HepG2 (cell line): ENCODE measurements at regions not wholly inside any gene's neighbourhood (a gene's known extent, or its start where the extent isn't known, plus 50 kb on each side); places are given as distances from the start of the nearest gene placed in this dataset.

ENCODE experiments used
- ATAC-seq: fragments of 200-7000 bp; cut with Tn5 transposase; 3 replicates; pipeline ENCODE4 v1.9.1; 2020; ENCODE audit warnings: mild to moderate bottlenecking, moderate library complexity
- BruUV-seq: library from RNA; stranded (reverse); fragments of 400-500 nt; replicated peaks from 2 replicates; lab custom pipeline; 2021; lab: Mats Ljungman, UMichigan
- CTCF ChIA-PET: fragments of 300-600 bp; formaldehyde crosslinking; extraction: SDS; loops from one replicate; lab custom pipeline; 2021; ENCODE audit warnings: low total read pairs, inconsistent platforms, low intra/inter-chr PET ratio; lab: Yijun Ruan, JAX
- POLR2A ChIA-PET: fragments of 350-600 bp; sonication (Branson Sonifier 250); formaldehyde crosslinking; loops from one replicate; lab custom pipeline; 2020; ENCODE audit warnings: antibody characterized with exemption, inconsistent platforms; lab: Yijun Ruan, JAX
- DNase-seq: peaks from one replicate; pipeline ENCODE4 v3.0.0-alpha.2; 2015; ENCODE audit warnings: low spot score
- FAIRE-seq: peaks from 3 replicates; lab custom pipeline; 2011; peaks lifted over from hg19 to GRCh38; lab: Jason Lieb, UNC
- H2AFZ ChIP-seq: one replicate; pipeline ENCODE4 v1.6.1; 2011; ENCODE audit warnings: low read length, inconsistent platforms
- H3K27ac ChIP-seq: fragments of 300-600 bp; 3 replicates; pipeline ENCODE4 v1.8.0; 2011; ENCODE audit warnings: mixed run types, mild to moderate bottlenecking, mixed read lengths, low read length, inconsistent platforms; ENCODE audit not compliant: insufficient read depth; ENCODE audit errors: extremely low read length
- H3K27me3 ChIP-seq, 2 experiments: fragments of 200-600 bp in 1 of 2; 2 replicates in 1 of 2; 3 replicates in 1 of 2; pipeline versions ENCODE4 v1.6.0 to v1.8.0; 2011; ENCODE audit warnings: low read length in 2 of 2, mild to moderate bottlenecking in 2 of 2, moderate library complexity in 2 of 2, inconsistent platforms in 1 of 2; ENCODE audit not compliant: insufficient read depth in 2 of 2, control insufficient read depth in 1 of 2
- H3K36me3 ChIP-seq, 2 experiments: fragments of 200-600 bp in 1 of 2; replicated peaks in 1 of 2; 2 replicates in 1 of 2; 3 replicates in 1 of 2; pipeline versions ENCODE4 v1.5.1 to v1.8.0; 2011; ENCODE audit warnings: low read length in 2 of 2, inconsistent platforms in 1 of 2; ENCODE audit not compliant: insufficient read depth in 2 of 2, control insufficient read depth in 1 of 2
- H3K4me1 ChIP-seq: 2 replicates; pipeline ENCODE4 v1.5.1; 2012; ENCODE audit warnings: low read length, inconsistent platforms; ENCODE audit not compliant: insufficient read depth
- H3K4me2 ChIP-seq: 2 replicates; pipeline ENCODE4 v1.6.0; 2011; ENCODE audit warnings: low read depth, low read length, inconsistent platforms
- H3K4me3 ChIP-seq, 3 experiments: fragments of 200-600 bp in 1 of 3; sonication (generic), shearing (Covaris generic) in 1 of 3; replicated peaks in 1 of 3; 2 replicates each; pipeline ENCODE4 v1.5.1; 2011 to 2016; ENCODE audit warnings: low read length in 3 of 3, inconsistent platforms in 2 of 3, low read depth in 2 of 3, mild to moderate bottlenecking in 2 of 3, control low read depth in 1 of 3, mixed read lengths in 1 of 3; ENCODE audit not compliant: insufficient read depth in 1 of 3
- H3K79me2 ChIP-seq: one replicate; pipeline ENCODE4 v1.6.1; 2011; ENCODE audit warnings: low read length, inconsistent platforms; ENCODE audit not compliant: insufficient read depth
- H3K9ac ChIP-seq: 2 replicates; pipeline ENCODE4 v1.6.0; 2011; ENCODE audit warnings: mild to moderate bottlenecking, low read depth, low read length, inconsistent platforms; ENCODE audit not compliant: insufficient read depth
- H3K9me3 ChIP-seq: 2 replicates; pipeline ENCODE4 v1.5.1; 2012; ENCODE audit warnings: mild to moderate bottlenecking, low read length
- H4K20me1 ChIP-seq: 2 replicates; pipeline ENCODE4 v1.6.0; 2011; ENCODE audit warnings: inconsistent platforms, mild to moderate bottlenecking, low read length, moderate library complexity; ENCODE audit not compliant: insufficient read depth
- CAMTA2 ChIP-seq: sonication (generic); formaldehyde crosslinking; IDR thresholded peaks from 2 replicates; pipeline ENCODE4 v1.4.0; 2020; ENCODE audit warnings: mild to moderate bottlenecking, missing genetic modification reagents, borderline replicate concordance
- PHF20 ChIP-seq: sonication (generic); formaldehyde crosslinking; IDR thresholded peaks from 2 replicates; pipeline ENCODE4 v1.5.0; 2020; ENCODE audit warnings: mild to moderate bottlenecking, missing genetic modification reagents
- SNAI1 ChIP-seq: sonication (generic); formaldehyde crosslinking; IDR thresholded peaks from 2 replicates; pipeline ENCODE4 v1.5.0; 2020; ENCODE audit warnings: mild to moderate bottlenecking, missing genetic modification reagents, borderline replicate concordance
- STAT5B ChIP-seq: sonication (generic); formaldehyde crosslinking; IDR thresholded peaks from 2 replicates; pipeline ENCODE4 v1.4.0; 2020; ENCODE audit warnings: missing genetic modification reagents
- SUZ12 ChIP-seq: fragments of 150-350 bp; IDR thresholded peaks from 2 replicates; pipeline ENCODE4 v1.6.1; 2014; ENCODE audit warnings: low read depth, low read length
- ZNF256 ChIP-seq: sonication (generic); formaldehyde crosslinking; conservative IDR thresholded peaks from 2 replicates; pipeline ENCODE4 v1.4.0; 2020; ENCODE audit warnings: missing genetic modification reagents
- ZNF274 ChIP-seq: sonication (generic); formaldehyde crosslinking; IDR thresholded peaks from 2 replicates; pipeline ENCODE4 v1.5.1; 2020; ENCODE audit warnings: mild to moderate bottlenecking, missing genetic modification reagents
- ZNF552 ChIP-seq: sonication (generic); formaldehyde crosslinking; IDR thresholded peaks from 2 replicates; pipeline ENCODE4 v1.9.0; 2022; ENCODE audit warnings: missing genetic modification reagents, mild to moderate bottlenecking, borderline replicate concordance
- ZNF891 ChIP-seq: sonication (generic); formaldehyde crosslinking; IDR thresholded peaks from 2 replicates; pipeline ENCODE4 v1.5.0; 2020; ENCODE audit warnings: mild to moderate bottlenecking, missing genetic modification reagents
- in situ Hi-C: cut with HindIII; loops from 2 replicates; pipeline ENCODE4 v1.10.0; 2017; ENCODE audit warnings: low pct_unique_long_range_greater_than_20kb; ENCODE audit not compliant: extremely low pct_ligation_motif_present
- intact Hi-C: fragments of 100-400 bp; cut with micrococcal nuclease; formaldehyde crosslinking; loops from one replicate; pipeline ENCODE4 v1.10.0; 2022; ENCODE audit not compliant: unreplicated experiment
- TF ChIP-seq, protein P1 (sequence below): IDR thresholded peaks from 2 replicates; pipeline ENCODE4 v1.6.1; 2016; ENCODE audit warnings: mild to moderate bottlenecking
- TF ChIP-seq, protein P2 (sequence below): sonication (generic); formaldehyde crosslinking; IDR thresholded peaks from 2 replicates; pipeline ENCODE4 v1.5.0; 2020; ENCODE audit warnings: missing genetic modification reagents
- TF ChIP-seq, protein P3 (sequence below): fragments of 450-650 bp; IDR thresholded peaks from 2 replicates; pipeline ENCODE4 v1.6.1; 2017
- TF ChIP-seq, protein P4 (sequence below): sonication (generic); formaldehyde crosslinking; IDR thresholded peaks from 2 replicates; pipeline ENCODE4 v1.4.0; 2020; ENCODE audit warnings: missing genetic modification reagents, borderline replicate concordance
- TF ChIP-seq, protein P5 (sequence below): sonication (generic); formaldehyde crosslinking; conservative IDR thresholded peaks from 2 replicates; pipeline ENCODE4 v1.4.0; 2020; ENCODE audit warnings: missing genetic modification reagents

DNA sequence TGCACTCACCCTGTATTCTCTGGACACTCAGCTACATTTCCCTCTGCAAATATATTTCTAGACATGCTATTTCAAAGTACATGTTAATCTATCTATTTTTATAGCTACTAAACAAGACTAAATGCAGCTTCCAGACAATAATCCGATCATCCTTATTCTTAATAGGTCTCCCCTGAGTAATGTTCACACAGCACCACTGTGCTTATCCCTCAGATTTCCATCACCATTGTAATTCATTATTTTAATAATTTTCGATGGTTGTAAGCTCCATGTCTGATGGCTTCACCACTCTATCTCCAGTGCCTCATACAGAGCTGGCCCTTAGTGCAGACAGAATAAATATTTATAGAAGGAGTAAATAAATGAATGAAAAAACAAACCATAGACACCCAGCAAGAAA, 117.5 kb downstream of the ANXA2 start (continued):
- no peak for TF ChIP-seq CAMTA2 (CRISPR knock-in tag)
- TF ChIP-seq, protein P1, sequence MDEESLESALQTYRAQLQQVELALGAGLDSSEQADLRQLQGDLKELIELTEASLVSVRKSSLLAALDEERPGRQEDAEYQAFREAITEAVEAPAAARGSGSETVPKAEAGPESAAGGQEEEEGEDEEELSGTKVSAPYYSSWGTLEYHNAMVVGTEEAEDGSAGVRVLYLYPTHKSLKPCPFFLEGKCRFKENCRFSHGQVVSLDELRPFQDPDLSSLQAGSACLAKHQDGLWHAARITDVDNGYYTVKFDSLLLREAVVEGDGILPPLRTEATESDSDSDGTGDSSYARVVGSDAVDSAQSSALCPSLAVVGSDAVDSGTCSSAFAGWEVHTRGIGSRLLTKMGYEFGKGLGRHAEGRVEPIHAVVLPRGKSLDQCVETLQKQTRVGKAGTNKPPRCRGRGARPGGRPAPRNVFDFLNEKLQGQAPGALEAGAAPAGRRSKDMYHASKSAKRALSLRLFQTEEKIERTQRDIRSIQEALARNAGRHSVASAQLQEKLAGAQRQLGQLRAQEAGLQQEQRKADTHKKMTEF = no peak
- TF ChIP-seq ZNF552 (CRISPR knock-in tag) = no peak
- no peak for TF ChIP-seq ZNF256

DNA sequence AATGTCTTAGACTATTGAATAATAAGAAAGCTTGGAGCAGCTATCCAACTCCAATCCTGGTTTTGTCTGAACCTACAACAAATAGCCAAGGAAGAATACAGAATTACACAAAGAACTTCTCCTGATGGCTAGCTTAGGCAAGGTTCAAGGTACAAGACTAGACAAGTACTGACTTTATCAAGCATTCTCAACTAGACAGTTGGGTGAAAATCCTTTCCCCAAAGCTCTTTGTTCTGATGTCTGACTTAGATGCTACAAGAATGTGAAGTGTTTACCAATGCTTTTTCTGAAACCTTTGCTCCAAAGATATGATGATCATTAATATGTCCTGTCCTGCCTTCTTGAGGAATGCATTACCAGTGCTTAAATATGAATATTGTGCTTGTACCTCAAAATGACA, 113.8 kb downstream of the ANXA2 start:
- Histone ChIP-seq H3K9ac (no peak overlapping the region), H3K4me1 (no peaks in the 10 kb centered on the region), H3K36me3 (no peaks in the 10 kb centered on the region), H4K20me1 (no peaks in the 10 kb centered on the region), H3K9me3 (no peaks in the 10 kb centered on the region), H3K4me2 (no peak overlapping the region), H3K79me2 (no peaks in the 10 kb centered on the region), H3K27me3 (no peaks in the 10 kb centered on the region; a peak in 1 of 5 replicates), H3K27ac (no peak overlapping the region), H3K4me3 (no peak overlapping the region), H2AFZ (no peak overlapping the region)
- no peak for DNase-seq
- in situ Hi-C loops = no loop called here
- no peak for FAIRE-seq
- no TSS peak for BruUV-seq
- no peak for ATAC-seq
- ChIA-PET CTCF (no interaction called here), POLR2A (no interaction called here)
- intact Hi-C loops = no loop called here
- no peak for TF ChIP-seq SNAI1 (CRISPR knock-in tag)
- TF ChIP-seq, protein P2, sequence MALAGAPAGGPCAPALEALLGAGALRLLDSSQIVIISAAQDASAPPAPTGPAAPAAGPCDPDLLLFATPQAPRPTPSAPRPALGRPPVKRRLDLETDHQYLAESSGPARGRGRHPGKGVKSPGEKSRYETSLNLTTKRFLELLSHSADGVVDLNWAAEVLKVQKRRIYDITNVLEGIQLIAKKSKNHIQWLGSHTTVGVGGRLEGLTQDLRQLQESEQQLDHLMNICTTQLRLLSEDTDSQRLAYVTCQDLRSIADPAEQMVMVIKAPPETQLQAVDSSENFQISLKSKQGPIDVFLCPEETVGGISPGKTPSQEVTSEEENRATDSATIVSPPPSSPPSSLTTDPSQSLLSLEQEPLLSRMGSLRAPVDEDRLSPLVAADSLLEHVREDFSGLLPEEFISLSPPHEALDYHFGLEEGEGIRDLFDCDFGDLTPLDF (CRISPR knock-in tag) = no peak
- TF ChIP-seq PHF20 (CRISPR knock-in tag) = no peak
- TF ChIP-seq SUZ12 = no peak
- TF ChIP-seq STAT5B (CRISPR knock-in tag) = no peak
- no peak for TF ChIP-seq ZNF891
- TF ChIP-seq, protein P3, sequence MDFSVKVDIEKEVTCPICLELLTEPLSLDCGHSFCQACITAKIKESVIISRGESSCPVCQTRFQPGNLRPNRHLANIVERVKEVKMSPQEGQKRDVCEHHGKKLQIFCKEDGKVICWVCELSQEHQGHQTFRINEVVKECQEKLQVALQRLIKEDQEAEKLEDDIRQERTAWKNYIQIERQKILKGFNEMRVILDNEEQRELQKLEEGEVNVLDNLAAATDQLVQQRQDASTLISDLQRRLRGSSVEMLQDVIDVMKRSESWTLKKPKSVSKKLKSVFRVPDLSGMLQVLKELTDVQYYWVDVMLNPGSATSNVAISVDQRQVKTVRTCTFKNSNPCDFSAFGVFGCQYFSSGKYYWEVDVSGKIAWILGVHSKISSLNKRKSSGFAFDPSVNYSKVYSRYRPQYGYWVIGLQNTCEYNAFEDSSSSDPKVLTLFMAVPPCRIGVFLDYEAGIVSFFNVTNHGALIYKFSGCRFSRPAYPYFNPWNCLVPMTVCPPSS = no peak
- TF ChIP-seq ZNF256 = no peak
- TF ChIP-seq, protein P4, sequence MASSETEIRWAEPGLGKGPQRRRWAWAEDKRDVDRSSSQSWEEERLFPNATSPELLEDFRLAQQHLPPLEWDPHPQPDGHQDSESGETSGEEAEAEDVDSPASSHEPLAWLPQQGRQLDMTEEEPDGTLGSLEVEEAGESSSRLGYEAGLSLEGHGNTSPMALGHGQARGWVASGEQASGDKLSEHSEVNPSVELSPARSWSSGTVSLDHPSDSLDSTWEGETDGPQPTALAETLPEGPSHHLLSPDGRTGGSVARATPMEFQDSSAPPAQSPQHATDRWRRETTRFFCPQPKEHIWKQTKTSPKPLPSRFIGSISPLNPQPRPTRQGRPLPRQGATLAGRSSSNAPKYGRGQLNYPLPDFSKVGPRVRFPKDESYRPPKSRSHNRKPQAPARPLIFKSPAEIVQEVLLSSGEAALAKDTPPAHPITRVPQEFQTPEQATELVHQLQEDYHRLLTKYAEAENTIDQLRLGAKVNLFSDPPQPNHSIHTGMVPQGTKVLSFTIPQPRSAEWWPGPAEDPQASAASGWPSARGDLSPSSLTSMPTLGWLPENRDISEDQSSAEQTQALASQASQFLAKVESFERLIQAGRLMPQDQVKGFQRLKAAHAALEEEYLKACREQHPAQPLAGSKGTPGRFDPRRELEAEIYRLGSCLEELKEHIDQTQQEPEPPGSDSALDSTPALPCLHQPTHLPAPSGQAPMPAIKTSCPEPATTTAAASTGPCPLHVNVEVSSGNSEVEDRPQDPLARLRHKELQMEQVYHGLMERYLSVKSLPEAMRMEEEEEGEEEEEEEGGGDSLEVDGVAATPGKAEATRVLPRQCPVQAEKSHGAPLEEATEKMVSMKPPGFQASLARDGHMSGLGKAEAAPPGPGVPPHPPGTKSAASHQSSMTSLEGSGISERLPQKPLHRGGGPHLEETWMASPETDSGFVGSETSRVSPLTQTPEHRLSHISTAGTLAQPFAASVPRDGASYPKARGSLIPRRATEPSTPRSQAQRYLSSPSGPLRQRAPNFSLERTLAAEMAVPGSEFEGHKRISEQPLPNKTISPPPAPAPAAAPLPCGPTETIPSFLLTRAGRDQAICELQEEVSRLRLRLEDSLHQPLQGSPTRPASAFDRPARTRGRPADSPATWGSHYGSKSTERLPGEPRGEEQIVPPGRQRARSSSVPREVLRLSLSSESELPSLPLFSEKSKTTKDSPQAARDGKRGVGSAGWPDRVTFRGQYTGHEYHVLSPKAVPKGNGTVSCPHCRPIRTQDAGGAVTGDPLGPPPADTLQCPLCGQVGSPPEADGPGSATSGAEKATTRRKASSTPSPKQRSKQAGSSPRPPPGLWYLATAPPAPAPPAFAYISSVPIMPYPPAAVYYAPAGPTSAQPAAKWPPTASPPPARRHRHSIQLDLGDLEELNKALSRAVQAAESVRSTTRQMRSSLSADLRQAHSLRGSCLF = no peak
- TF ChIP-seq, protein P5, sequence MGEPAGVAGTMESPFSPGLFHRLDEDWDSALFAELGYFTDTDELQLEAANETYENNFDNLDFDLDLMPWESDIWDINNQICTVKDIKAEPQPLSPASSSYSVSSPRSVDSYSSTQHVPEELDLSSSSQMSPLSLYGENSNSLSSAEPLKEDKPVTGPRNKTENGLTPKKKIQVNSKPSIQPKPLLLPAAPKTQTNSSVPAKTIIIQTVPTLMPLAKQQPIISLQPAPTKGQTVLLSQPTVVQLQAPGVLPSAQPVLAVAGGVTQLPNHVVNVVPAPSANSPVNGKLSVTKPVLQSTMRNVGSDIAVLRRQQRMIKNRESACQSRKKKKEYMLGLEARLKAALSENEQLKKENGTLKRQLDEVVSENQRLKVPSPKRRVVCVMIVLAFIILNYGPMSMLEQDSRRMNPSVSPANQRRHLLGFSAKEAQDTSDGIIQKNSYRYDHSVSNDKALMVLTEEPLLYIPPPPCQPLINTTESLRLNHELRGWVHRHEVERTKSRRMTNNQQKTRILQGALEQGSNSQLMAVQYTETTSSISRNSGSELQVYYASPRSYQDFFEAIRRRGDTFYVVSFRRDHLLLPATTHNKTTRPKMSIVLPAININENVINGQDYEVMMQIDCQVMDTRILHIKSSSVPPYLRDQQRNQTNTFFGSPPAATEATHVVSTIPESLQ (CRISPR knock-in tag) = no peak
- no peak for TF ChIP-seq ZNF274 (CRISPR knock-in tag)
